ENCODE measurements at regions not wholly inside any gene's neighbourhood (a gene's known extent, or its start where the extent isn't known, plus 50 kb on each side); places are given as distances from the start of the nearest gene placed in this dataset.
"Not testable (repeated sequence)": the region's sequence is repeated elsewhere in the genome, so short reads cannot be mapped to it uniquely, and the experiment has no call there.

DNA sequence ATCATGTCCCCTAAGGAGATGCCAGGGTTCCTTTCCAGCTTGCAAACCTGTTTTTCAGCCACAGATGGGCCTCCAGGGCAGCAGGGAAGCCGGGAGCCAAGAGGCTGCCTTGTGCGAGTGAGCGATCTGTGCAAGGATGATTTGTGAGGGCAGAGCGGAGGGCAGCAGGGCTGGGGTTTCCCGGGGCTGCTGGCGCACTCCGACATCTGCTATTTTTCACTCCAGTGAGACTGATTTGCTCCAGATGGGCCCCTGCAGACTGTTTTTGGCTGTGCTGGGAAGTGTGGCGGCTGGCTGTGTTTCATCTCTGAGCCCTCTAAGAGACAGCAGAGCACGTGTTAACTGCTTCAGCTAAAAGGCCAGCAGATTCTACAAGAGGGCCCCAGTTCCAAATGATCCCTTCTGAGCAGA, 466.2 kb downstream of the TYW1 start:
- DNase-seq (ENCODE audit: low read depth in 4 of 4, low spot score in 2 of 4), result peak; percentile 47 to 77 (median 66)

DNA sequence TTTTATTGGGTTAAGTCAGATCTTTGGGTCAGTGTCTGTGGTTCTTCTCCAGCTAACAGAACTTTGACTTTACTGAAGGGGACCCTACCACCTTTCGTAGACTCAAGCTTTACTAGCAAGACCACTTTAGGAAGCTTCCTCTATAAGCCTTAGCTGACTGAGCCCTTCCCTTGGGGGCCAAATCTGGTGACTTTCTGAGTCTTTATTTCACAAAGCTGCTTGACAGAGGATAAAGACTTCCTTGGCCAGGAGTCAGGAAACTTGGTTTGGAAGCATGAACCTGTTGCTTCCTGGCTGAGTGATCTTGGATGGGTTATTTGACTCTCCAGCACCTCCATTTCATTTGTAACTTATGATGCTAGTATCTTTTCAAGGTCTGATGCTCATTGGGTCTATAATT, 466.7 kb downstream of the TYW1 start:
- no peak for DNase-seq (ENCODE audit: low read depth in 4 of 4, low spot score in 2 of 4)

DNA sequence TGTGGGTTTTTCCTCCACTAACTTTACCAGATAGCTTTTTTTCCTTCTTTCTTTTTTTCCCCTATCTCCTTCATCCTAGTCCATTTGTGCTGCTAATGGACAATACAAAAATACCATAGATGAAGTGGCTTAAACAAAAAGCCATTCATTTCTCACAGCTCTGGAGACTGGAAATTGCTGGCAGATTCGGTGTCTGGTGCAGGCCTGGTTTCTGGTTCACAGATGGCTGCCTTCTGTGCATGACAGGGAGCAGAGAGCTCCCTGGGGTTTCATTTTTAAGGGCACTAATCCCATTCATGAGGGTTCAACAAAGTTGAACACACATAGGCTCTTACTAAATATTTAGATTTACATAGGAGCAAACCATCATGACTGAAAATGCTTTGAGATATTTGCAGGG, 467.4 kb downstream of the TYW1 start:
- no peak for DNase-seq (ENCODE audit: low read depth in 4 of 4, low spot score in 2 of 4)

- DNase-seq (ENCODE audit: low read depth in 4 of 4, low spot score in 2 of 4), result no peak
Measured at GRCh38 chr7:67466109-67466508, 469.5 kb downstream of the TYW1 start.

GRCh38 chr7:67470256-67470751, 473.7 kb downstream of the TYW1 start:
- DNase-seq (ENCODE audit: low read depth in 4 of 4, low spot score in 2 of 4), result peak; percentile 22 to 53 (median 48)

DNA sequence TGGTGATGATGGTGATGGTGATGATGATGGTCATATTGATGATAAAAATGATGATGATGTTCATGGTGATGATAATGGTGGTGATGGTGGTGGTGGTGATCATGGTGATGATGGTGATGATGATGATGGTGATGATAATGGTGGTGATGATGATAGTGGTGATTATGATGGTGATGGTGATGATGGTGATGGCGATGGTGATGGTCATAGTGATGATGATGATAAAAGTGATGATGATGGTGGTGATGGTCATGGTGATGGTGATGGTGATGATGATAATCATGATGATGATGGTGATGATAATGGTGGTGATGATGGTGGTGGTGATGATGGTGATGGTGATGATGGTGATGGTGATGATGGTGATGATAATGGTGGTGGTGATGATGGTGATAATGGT, 478.7 kb downstream of the TYW1 start:
- DNase-seq (ENCODE audit: low read depth in 4 of 4, low spot score in 2 of 4), result no peak

GRCh38 chr7:67478066-67478465, 481.4 kb downstream of the TYW1 start:
- DNase-seq (ENCODE audit: low read depth in 4 of 4, low spot score in 2 of 4), result no peak

GRCh38 chr7:67484244-67484751, 487.7 kb downstream of the TYW1 start:
- peak in 3 of 4 donors; percentile 53 to 70 (median 69) for DNase-seq (ENCODE audit: low read depth in 4 of 4, low spot score in 2 of 4)

- no peak for DNase-seq (ENCODE audit: low read depth in 4 of 4, low spot score in 2 of 4)
Measured at GRCh38 chr7:67486401-67486800, 489.8 kb downstream of the TYW1 start.

GRCh38 chr7:67487316-67487715, 490.7 kb downstream of the TYW1 start:
- DNase-seq (ENCODE audit: low read depth in 4 of 4, low spot score in 2 of 4), result no peak

- no peak for DNase-seq (ENCODE audit: low read depth in 4 of 4, low spot score in 2 of 4)
Measured at GRCh38 chr7:67489881-67490280, 493.2 kb downstream of the TYW1 start.

GRCh38 chr7:67493366-67493765, 496.7 kb downstream of the TYW1 start:
- DNase-seq (ENCODE audit: low read depth in 4 of 4, low spot score in 2 of 4), result no peak

GRCh38 chr7:67496589-67496988, 500.0 kb downstream of the TYW1 start:
- no peak for DNase-seq (ENCODE audit: low read depth in 4 of 4, low spot score in 2 of 4)

GRCh38 chr7:67497914-67498313, 501.3 kb downstream of the TYW1 start:
- not testable (repeated sequence) for DNase-seq (ENCODE audit: low read depth in 4 of 4, low spot score in 2 of 4)

DNA sequence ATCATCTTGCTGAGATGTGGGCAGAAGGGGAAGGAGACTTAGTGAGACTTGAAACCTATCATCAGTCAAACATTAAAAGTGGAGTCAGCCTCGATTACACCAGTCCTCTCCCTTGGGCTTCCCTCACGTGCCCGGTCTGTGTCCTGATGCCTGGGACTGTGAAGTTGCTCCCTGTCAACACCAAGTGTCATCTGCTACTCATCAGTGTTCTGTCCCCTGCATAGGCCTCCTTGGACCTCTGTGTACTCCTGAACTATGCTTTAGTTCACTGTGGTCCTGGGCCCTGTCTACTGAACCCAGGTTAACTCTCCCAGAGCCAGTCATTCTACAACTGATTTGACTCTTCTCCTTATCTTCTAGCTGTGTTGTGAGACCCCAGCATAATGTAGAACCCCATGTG, 506.3 kb downstream of the TYW1 start:
- no peak for DNase-seq (ENCODE audit: low read depth in 4 of 4, low spot score in 2 of 4)

GRCh38 chr7:67505449-67505848, 508.8 kb downstream of the TYW1 start:
- no peak for DNase-seq (ENCODE audit: low read depth in 4 of 4, low spot score in 2 of 4)

- DNase-seq (ENCODE audit: low read depth in 4 of 4, low spot score in 2 of 4), result no peak
Measured at GRCh38 chr7:67512481-67512880, 515.8 kb downstream of the TYW1 start.

DNA sequence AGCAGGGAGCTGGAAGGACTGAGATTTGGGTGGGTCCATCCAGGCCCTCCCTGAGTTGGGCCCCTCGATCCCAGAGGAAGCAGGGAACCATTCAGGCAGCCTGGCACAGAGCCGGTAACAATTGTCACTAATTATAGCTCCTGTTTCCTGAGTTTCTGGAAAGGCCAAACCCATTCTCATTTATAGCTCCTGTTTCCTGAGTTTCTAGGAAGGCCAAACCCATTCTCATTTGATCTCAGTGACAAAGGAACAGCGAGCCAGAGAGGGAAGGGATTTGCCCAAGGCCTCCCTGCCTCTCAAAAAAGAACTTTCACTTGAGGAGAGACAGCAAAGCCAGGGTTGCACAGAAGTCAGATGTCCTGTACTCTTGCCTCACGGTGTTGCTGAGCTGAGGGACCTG, 521.9 kb downstream of the TYW1 start:
- peak in 3 of 4 donors; percentile 13 to 28 (median 24) for DNase-seq (ENCODE audit: low read depth in 4 of 4, low spot score in 2 of 4)

- no peak for DNase-seq (ENCODE audit: low read depth in 4 of 4, low spot score in 2 of 4)
Measured at GRCh38 chr7:67519171-67519570, 522.5 kb downstream of the TYW1 start.

GRCh38 chr7:67522504-67522903, 525.9 kb downstream of the TYW1 start:
- no peak for DNase-seq (ENCODE audit: low read depth in 4 of 4, low spot score in 2 of 4)

- no peak for DNase-seq (ENCODE audit: low read depth in 4 of 4, low spot score in 2 of 4)
Measured at GRCh38 chr7:67523713-67524112, 527.1 kb downstream of the TYW1 start.

DNA sequence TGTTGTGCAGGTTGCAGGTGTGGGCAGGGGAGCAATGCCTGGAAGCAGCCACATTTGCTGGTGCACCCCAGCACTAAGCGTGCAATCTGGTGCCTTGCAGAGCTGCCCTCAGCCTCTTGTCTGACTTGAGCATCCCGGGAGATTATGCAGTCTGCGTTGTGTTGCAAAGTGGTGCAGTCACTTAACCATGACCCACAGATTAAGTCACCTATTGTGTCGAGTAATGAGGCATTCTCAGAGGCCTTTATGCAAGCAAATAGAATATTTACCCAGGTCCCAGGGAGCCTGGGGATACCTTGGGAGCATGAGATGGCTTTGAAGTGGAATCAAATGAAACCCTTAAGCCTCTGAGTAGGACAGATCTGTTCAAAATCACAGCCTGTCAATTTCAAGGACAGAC, 529.0 kb downstream of the TYW1 start:
- DNase-seq (ENCODE audit: low read depth in 4 of 4, low spot score in 2 of 4), result no peak
